GM12878 (cell line): ENCODE measurements at regions not wholly inside any gene's neighbourhood (a gene's known extent, or its start where the extent isn't known, plus 50 kb on each side); places are given as distances from the start of the nearest gene placed in this dataset.

Source experiments
- ATAC-seq: fragments of 200-7000 bp; cut with Tn5 transposase; 3 replicates; pipeline ENCODE4 v1.9.1; 2020; ENCODE audit warnings: mild to moderate bottlenecking, moderate library complexity
- BruUV-seq: library from RNA; stranded (reverse); fragments of 400-500 nt; replicated peaks from 2 replicates; lab custom pipeline; 2021; lab: Mats Ljungman, UMichigan
- CTCF ChIA-PET: fragments of 300-600 bp; sonication (Branson Sonifier 250); formaldehyde crosslinking; extraction: SDS; loops from one replicate; lab custom pipeline; 2021; ENCODE audit warnings: inconsistent platforms; lab: Yijun Ruan, JAX
- POLR2A ChIA-PET: fragments of 350-600 bp; formaldehyde crosslinking; extraction: SDS; loops from one replicate; lab custom pipeline; 2021; ENCODE audit warnings: inconsistent platforms; lab: Charles Lee
- RAD21 ChIA-PET: fragments of 300-600 bp; sonication (Branson Sonifier 250); formaldehyde crosslinking; loops from one replicate; lab custom pipeline; 2023; ENCODE audit warnings: antibody characterized with exemption; ENCODE audit not compliant: unreplicated experiment; lab: Charles Lee
- SMC1A ChIA-PET: fragments of 300-600 bp; sonication (Branson Sonifier 250); formaldehyde crosslinking; loops from one replicate; lab custom pipeline; 2023; ENCODE audit not compliant: unreplicated experiment, uncharacterized antibody; lab: Charles Lee
- DNase-seq: peaks from one replicate; pipeline ENCODE4 v3.0.0-alpha.2; 2011; ENCODE audit warnings: low read depth, low spot score
- FAIRE-seq: peaks from 3 replicates; lab custom pipeline; 2011; peaks lifted over from hg19 to GRCh38; lab: Jason Lieb, UNC
- H2AFZ ChIP-seq: 2 replicates; pipeline ENCODE4 v1.6.0; 2011; ENCODE audit warnings: low read depth, low read length, control low read depth; ENCODE audit not compliant: control insufficient read depth
- H3K27ac ChIP-seq: 2 replicates; pipeline ENCODE4 v1.5.1; 2011; ENCODE audit warnings: control low read depth; ENCODE audit not compliant: control insufficient read depth, insufficient read depth
- H3K27me3 ChIP-seq, 2 experiments: replicated peaks in 1 of 2; 2 replicates each; pipeline versions ENCODE4 v1.6.0 to v1.6.1; 2011; ENCODE audit warnings: low read length in 1 of 2; ENCODE audit not compliant: control insufficient read depth in 2 of 2, insufficient read depth in 2 of 2
- H3K36me3 ChIP-seq, 2 experiments: 2 replicates each; pipeline ENCODE4 v1.5.1; 2011; ENCODE audit warnings: low read length in 1 of 2; ENCODE audit not compliant: control insufficient read depth in 2 of 2, insufficient read depth in 2 of 2
- H3K4me1 ChIP-seq: 2 replicates; pipeline ENCODE4 v1.6.1; 2011; ENCODE audit warnings: mild to moderate bottlenecking, low read length, moderate library complexity, mixed read lengths; ENCODE audit not compliant: control insufficient read depth, insufficient read depth
- H3K4me2 ChIP-seq: 2 replicates; pipeline ENCODE4 v1.6.0; 2011; ENCODE audit warnings: control low read depth; ENCODE audit not compliant: control insufficient read depth, insufficient read depth
- H3K4me3 ChIP-seq: fragments of 200-600 bp; sonication (generic); 2 replicates; pipeline ENCODE4 v1.5.1; 2016
- H3K79me2 ChIP-seq: 2 replicates; pipeline ENCODE4 v1.6.0; 2011; ENCODE audit warnings: low read length; ENCODE audit not compliant: control insufficient read depth, insufficient read depth
- H3K9ac ChIP-seq: 2 replicates; pipeline ENCODE4 v1.8.0; 2011; ENCODE audit warnings: low read length, control low read depth, mixed read lengths; ENCODE audit not compliant: control insufficient read depth, insufficient read depth
- H3K9me3 ChIP-seq: replicated peaks from 3 replicates; pipeline ENCODE4 v1.5.1; 2011; ENCODE audit warnings: mild to moderate bottlenecking, low read length; ENCODE audit not compliant: control insufficient read depth, insufficient read depth
- H4K20me1 ChIP-seq: 2 replicates; pipeline ENCODE4 v1.6.0; 2011; ENCODE audit not compliant: control insufficient read depth, insufficient read depth
- ASH2L ChIP-seq: fragments of 300-600, 200-600 bp; sonication (generic); IDR thresholded peaks from 2 replicates; pipeline ENCODE4 v1.6.1; 2017; ENCODE audit warnings: low read depth, mild to moderate bottlenecking, borderline replicate concordance
- CREB1 ChIP-seq: IDR thresholded peaks from 2 replicates; pipeline ENCODE4 v1.6.1; 2012; ENCODE audit warnings: low read depth, mild to moderate bottlenecking, inconsistent platforms
- DPF2 ChIP-seq: fragments of 450-650 bp; IDR thresholded peaks from 2 replicates; pipeline ENCODE4 v1.6.1; 2017; ENCODE audit warnings: mild to moderate bottlenecking
- EZH2 ChIP-seq: IDR thresholded peaks from 2 replicates; pipeline ENCODE4 v1.6.1; 2012; ENCODE audit warnings: low read depth, mild to moderate bottlenecking, control low read depth, inconsistent platforms, low read length, borderline replicate concordance; ENCODE audit not compliant: control insufficient read depth
- HDGF ChIP-seq: fragments of 450-650 bp; IDR thresholded peaks from 2 replicates; pipeline ENCODE4 v1.6.1; 2016; ENCODE audit warnings: antibody characterized with exemption
- MTA3 ChIP-seq: IDR thresholded peaks from 2 replicates; pipeline ENCODE4 v1.6.1; 2012; ENCODE audit warnings: low read length, inconsistent platforms, borderline replicate concordance
- NFYB ChIP-seq: IDR thresholded peaks from 2 replicates; pipeline ENCODE4 v1.6.1; 2011; ENCODE audit warnings: low read depth, mild to moderate bottlenecking, low read length, improper control_type of control experiment, moderate library complexity; ENCODE audit not compliant: insufficient read depth
- SIN3A ChIP-seq: IDR thresholded peaks from 2 replicates; pipeline ENCODE4 v1.6.1; 2012; ENCODE audit warnings: low read depth, low read length, improper control_type of control experiment
- SMC3 ChIP-seq: IDR thresholded peaks from 2 replicates; pipeline ENCODE4 v1.6.1; 2011; ENCODE audit warnings: low read length, improper control_type of control experiment, borderline replicate concordance
- STAT3 ChIP-seq: IDR thresholded peaks from 2 replicates; pipeline ENCODE4 v1.6.1; 2011; ENCODE audit warnings: low read depth, low read length, improper control_type of control experiment
- WGBS: methylation state at CpG from one replicate; pipeline ENCODE4 v1.1.6; 2016; ENCODE audit warnings: low lambda C conversion rate; ENCODE audit not compliant: insufficient replicate concordance, insufficient coverage; ENCODE audit errors: missing lambda C conversion rate; 5-methylcytosine and 5-hydroxymethylcytosine counted together
- in situ Hi-C: fragments of 300-500 bp; cut with MboI; formaldehyde crosslinking; loops from 9 replicates; pipeline ENCODE4 v1.14.3; 2018; ENCODE audit warnings: mixed read lengths
- intact Hi-C: fragments of 100-400 bp; cut with micrococcal nuclease; formaldehyde crosslinking; loops from one replicate; pipeline ENCODE4 v1.14.2; 2022; ENCODE audit not compliant: unreplicated experiment
- TF ChIP-seq, protein P1 (sequence below): fragments of 450-650 bp; IDR thresholded peaks from 2 replicates; pipeline ENCODE4 v1.6.1; 2014; ENCODE audit warnings: mild to moderate bottlenecking
- TF ChIP-seq, protein P2 (sequence below): IDR thresholded peaks from 2 replicates; pipeline ENCODE4 v1.6.1; 2012; ENCODE audit warnings: low read depth, low read length, improper control_type of control experiment
- TF ChIP-seq, protein P3 (sequence below): fragments of 450-650 bp; IDR thresholded peaks from 2 replicates; pipeline ENCODE4 v1.6.1; 2016; ENCODE audit warnings: mild to moderate bottlenecking

DNA sequence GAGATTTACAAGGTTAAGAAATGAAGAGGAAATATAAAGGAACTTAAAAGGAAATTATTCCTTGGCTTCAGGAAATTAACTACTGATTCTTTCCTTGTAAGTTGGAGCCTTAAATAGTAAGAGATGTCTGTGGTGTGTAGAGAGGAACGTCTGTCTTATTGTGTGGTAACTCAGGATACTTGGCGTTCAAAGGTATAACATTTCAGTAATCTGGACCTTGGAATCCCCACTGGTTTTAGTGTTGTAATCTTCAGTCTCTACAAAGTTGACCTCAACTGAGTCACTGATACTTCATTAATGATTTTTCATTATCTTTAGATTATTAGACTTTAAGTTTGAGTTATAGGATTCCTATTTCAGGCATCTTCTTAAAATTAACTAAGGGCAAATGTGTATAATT is 79.1 kb upstream of the LSM6 start:
- intact Hi-C loops = loop anchor here (5.0 to 10.0 kb wide), 7 partner anchors 34 to 818 kb away; partner anchors contain the start of genes LSM6, SLC10A7 and ZNF827
- SMC1A ChIA-PET = interaction anchor here (0.7 to 5.0 kb wide), 7 partner anchors 16 to 242 kb away, joined by 3 to 26 read pairs (median 6); no protein-coding TSS in a partner anchor

More for the DNA sequence above, 79.1 kb upstream of the LSM6 start:
- in situ Hi-C loops = no loop called here
- Histone ChIP-seq H4K20me1 (no peaks in the 10 kb centered on the region), H2AFZ (no peak overlapping the region), H3K36me3 (no peaks in the 10 kb centered on the region), H3K79me2 (no peaks in the 10 kb centered on the region), H3K27me3 (no peaks in the 10 kb centered on the region), H3K4me3 (no peak overlapping the region), H3K9ac (no peak overlapping the region)
- WGBS = 93% methylated on average over 2 of the region's 2 CpGs
- ATAC-seq (no peak), DNase-seq (no peak), FAIRE-seq (no peak)
- ChIA-PET CTCF (interaction anchor here (1.1 to 2.6 kb wide), 16 partner anchors 11 to 1000 kb away, joined by 3 to 26 read pairs (median 8); no protein-coding TSS in a partner anchor), POLR2A (no interaction called here), RAD21 (interaction anchor here (1.6 to 2.3 kb wide), 3 partner anchors 11 to 106 kb away, joined by 3 to 9 read pairs (median 6); no protein-coding TSS in a partner anchor)
- TF ChIP-seq, protein P1, sequence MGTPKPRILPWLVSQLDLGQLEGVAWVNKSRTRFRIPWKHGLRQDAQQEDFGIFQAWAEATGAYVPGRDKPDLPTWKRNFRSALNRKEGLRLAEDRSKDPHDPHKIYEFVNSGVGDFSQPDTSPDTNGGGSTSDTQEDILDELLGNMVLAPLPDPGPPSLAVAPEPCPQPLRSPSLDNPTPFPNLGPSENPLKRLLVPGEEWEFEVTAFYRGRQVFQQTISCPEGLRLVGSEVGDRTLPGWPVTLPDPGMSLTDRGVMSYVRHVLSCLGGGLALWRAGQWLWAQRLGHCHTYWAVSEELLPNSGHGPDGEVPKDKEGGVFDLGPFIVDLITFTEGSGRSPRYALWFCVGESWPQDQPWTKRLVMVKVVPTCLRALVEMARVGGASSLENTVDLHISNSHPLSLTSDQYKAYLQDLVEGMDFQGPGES = no peak
- no peak for TF ChIP-seq EZH2
- no peak for TF ChIP-seq DPF2
- no peak for TF ChIP-seq STAT3
- no peak for TF ChIP-seq CREB1
- no peak for TF ChIP-seq HDGF
- no peak for TF ChIP-seq MTA3
- no peak for TF ChIP-seq NFYB
- no peak for TF ChIP-seq ASH2L
- TF ChIP-seq, protein P2, sequence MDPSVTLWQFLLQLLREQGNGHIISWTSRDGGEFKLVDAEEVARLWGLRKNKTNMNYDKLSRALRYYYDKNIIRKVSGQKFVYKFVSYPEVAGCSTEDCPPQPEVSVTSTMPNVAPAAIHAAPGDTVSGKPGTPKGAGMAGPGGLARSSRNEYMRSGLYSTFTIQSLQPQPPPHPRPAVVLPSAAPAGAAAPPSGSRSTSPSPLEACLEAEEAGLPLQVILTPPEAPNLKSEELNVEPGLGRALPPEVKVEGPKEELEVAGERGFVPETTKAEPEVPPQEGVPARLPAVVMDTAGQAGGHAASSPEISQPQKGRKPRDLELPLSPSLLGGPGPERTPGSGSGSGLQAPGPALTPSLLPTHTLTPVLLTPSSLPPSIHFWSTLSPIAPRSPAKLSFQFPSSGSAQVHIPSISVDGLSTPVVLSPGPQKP = no peak
- no peak for TF ChIP-seq SMC3
- TF ChIP-seq, protein P3, sequence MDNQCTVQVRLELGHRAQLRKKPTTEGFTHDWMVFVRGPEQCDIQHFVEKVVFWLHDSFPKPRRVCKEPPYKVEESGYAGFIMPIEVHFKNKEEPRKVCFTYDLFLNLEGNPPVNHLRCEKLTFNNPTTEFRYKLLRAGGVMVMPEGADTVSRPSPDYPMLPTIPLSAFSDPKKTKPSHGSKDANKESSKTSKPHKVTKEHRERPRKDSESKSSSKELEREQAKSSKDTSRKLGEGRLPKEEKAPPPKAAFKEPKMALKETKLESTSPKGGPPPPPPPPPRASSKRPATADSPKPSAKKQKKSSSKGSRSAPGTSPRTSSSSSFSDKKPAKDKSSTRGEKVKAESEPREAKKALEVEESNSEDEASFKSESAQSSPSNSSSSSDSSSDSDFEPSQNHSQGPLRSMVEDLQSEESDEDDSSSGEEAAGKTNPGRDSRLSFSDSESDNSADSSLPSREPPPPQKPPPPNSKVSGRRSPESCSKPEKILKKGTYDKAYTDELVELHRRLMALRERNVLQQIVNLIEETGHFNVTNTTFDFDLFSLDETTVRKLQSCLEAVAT = no peak
- TF ChIP-seq SIN3A = no peak
- TF ChIP-seq, all 136 proteins: peak for 0
- Histone ChIP-seq H3K9me3 (peaks cover 6% of the 10 kb centered on the region; the same call in 2 of the 3 replicates), H3K27ac (no peak overlapping the region), H3K4me2 (no peak overlapping the region), H3K4me1 (peaks cover 46% of the 10 kb centered on the region)
- no TSS peak for BruUV-seq
